Activated CD8-positive, alpha-beta memory T cell treated with anti-CD3 and anti-CD28 coated beads, Interleukin-2, amount 50 U/mL, for 48 hours (primary cell): ENCODE measurements at regions not wholly inside any gene's neighbourhood (a gene's known extent, or its start where the extent isn't known, plus 50 kb on each side); places are given as distances from the start of the nearest gene placed in this dataset.

Source experiments
- DNase-seq: peaks from one replicate; pipeline ENCODE4 v3.0.0-alpha.2; 2020

DNA sequence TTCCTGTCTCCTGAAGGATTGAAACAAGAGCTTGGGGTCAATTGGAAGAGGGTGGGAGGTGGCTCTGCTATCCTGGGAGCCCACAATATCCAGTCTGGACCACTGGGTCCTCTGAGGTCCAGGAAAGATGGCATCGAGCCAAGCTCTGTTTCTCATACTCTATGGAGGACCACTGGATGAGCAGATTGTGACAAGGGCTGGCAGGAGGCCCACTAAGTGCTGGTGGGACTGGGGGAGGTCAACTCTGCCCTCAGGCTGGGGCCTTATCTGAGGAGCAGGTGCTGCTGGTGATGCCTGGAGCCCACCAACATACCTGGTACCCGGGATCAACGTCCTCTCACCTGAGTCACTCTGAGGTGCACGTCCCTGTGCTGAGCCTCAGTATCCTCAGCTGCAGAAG is 142.4 kb downstream of the NDUFA10 start:
- peak; percentile 8 for DNase-seq

DNA sequence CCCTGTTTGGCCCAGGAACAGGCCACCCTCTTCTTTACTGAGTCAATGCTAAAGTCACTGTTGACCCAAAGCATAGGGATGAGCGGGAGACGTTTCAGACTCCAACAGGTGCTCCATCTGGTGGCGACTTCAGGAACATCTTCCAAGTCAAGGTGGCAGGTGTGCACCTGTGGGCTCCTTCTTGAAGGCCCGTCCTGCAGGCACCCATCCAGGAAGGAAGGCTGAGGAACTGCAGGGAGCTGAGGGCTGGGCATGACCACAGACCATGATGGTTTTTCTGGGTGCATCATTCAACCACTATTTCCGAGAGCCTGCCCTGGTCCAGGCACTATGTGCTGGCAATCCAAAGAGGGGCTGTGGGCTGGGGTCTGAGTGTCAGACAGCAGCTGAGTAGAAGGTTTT is 142.8 kb downstream of the NDUFA10 start:
- peak; percentile 71 for DNase-seq

DNA sequence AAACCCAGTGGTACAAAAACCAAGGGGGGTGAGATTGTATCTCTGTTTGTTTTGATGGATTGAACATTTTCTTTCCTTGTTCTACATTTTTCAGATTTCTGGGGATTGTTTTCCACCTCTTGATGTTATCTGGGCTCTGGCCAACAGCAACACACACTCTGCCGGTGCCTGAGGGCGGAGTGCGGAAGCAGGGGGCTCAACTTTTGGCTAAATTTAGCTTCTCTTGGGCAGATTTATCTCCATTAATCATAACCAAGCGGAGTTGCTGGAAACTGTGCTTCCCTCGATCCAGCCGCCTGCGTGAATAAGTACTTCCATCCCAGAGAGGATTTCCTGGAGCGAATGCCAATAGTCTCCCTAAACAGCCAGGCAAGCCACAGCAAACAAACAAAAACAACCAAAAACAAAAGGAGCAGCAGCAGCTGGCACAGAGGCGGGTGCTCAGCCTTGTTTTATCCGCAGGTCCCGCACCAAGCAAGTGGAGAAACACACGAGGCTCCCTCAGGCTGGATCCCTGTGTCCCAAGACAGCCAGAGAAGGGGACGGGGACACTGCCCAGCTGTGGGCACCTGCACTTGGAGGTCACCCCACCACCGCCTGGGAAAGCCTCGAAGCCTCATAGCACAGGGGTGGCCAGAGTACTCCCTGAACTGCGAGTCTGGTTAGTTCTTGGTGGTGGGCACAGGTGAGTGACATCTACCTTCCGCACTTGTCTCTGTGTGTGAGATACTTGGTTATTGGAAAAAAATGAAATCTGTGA is 143.4 kb downstream of the NDUFA10 start:
- peak; percentile 18 for DNase-seq

DNA sequence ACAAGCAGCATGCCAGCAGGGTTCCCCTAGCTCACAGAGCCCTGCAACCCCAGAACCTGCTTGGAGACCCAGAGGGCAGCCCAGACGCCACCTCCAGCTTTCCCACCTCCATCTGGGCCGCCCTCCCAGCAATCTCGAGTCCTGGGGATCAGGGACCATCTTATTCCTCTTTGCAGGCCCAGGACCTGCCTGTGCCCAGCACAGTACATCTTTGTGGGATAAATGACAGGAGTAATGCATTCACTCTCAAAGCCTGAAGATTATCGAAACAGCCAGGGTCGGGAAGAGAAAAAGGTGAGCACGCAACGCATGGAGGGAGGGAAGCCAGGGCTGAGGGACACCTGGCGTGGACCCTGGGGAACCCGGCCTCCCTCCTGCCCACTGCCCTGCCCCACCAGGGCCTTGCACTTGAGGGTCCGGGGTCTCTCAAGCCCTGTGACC is 144.1 kb downstream of the NDUFA10 start:
- peak; percentile 37 for DNase-seq

DNA sequence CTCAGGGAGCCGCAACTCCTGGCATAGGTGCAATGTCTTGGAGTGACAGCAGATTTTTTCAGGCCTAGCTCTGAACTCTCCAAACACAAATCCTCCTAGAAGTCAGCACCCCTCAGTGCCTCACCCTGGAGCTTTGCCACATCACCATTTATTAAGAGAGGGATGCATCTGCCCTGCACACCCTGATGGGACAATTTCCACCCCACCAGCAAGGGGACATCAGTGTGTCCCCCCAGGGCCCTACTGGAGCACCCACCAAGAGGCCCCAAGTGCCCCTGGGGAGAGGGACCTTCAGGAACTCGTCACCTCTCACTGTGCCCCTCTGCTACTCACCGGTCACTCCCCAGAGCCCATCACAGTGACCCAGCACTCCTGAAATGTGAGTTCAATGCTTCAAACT is 144.7 kb downstream of the NDUFA10 start:
- DNase-seq: peak; percentile 32

DNA sequence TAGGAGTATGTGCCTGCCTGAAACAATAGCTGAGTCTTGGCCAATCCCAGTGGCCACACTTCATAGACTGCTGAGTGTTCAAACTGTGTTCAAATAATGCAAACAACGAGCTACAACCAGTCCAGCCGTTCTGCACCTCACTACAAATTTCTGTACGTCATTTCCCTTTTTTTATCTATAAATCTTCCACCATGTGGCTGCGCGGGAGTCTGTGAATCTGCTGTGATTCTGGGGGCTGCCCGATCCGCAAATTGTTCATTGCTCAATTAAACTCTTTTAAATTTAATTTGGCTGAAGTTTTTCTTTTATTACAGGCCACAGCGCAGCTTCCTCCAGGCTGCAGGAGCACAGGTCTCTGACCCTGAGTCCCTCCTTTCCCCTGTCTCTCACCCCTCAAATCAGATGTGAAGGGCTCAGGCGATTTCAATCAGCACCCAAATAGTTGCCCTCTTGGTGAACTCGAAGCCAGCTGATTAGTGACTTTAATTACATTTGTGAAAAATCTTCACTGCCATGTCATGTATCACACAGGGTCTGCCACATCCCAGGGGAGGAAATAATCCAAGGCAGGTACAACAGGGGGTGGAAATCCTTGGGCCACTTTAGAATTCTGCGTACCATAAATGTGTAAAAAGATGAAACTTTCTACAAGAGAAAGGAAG is 145.6 kb downstream of the NDUFA10 start:
- peak; percentile 13 for DNase-seq

DNA sequence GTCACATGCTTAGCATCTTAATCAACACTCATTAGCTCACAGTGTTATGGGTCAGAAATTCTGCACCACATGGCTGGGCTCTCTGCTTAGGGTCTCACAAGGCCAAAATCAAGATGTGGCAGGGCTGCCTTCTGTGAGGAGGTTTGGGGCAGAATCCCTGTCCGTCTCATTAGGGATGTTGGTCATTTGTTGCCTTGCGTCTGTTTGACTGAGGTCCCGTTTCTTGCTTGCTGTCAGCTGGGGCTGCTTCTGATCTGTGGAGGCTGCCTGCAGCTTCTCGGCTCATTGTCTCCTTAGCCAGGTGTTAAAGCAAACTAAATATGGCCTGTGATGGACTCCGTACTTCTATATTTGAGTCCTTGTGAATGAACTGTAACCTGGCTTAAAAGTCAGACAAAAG is 146.5 kb downstream of the NDUFA10 start:
- DNase-seq: peak; percentile 8

DNA sequence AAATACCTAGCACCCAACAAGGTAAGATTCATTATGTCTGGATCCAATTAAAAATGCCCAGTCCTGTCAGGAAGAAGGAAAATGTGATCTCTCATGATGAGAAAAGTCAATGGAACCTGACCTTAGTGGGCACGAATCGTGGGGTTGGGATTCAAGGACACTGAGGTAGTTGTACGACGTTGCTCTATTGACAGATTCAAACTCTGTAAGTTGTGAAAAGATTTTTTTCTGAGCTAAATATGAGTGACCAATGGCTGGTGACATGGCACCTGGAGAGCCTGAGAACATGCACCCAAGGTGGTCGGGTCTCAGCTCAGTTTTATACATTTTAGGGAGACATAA is 148.2 kb downstream of the NDUFA10 start:
- DNase-seq: peak; percentile 20

DNA sequence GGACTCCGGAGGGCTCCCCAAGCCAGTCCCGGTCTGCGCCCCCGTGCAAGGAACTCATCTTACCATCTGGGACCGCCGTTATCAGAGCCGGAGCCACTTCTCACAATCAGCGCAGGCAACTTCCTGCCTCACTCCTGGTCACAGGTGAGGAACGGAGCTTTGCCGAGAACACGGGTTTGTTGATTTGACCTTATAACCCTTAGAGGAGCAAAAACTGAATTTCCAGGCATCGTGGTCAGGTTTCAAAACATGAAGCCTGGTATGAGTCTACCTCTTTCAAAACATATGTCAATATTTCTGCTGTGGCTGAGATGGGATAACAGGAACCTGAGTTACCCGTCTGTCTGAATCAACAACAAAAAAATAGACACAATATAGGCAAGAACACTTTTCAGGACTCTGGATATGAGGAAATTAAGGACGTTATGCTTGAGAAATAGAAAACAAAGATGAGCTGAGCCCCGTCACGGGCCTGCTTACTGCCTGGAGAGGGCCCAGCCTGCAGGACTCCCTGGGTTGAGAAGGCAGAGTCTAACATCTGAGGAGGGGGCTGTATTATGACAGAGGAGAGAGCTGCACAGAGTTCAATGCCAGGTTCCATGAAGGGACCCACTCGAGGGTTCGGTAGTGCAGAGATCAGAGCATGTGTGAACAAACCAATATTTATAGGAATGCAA is 148.7 kb downstream of the NDUFA10 start:
- peak; percentile 37 for DNase-seq

DNA sequence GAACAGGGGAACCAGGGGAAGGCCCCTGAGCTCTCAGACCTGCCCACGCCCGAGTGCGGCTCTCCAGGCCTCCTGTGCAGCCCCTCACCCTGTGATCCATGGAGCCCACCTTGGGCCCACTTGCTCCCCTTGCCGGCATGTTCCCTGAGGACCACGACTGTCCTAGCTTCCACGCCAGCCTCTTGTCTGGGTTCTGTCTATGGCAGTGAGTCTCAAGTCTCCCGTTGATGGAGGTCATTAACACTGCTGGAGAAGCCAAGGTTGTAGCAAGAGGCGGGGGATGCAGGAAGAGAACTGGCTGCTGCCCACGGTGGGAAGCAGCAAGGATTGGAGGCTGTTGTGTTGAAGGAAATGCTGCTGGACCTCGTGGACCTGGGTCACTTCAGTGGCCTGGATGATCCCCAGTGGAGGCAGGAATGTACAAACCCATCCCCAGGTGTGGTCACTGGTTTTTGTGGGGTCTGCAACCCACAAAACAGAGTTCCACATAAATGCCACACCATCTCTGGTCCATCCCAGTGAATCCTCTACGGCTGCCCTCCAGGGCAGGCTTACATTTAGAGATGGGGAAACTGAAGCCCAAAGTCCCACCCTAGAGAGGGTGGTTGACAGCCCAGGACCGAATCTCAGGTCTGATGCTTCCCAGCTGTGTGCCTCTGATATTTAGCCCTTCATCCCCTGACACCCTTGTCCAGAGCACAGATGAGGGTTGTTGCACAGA is 150.3 kb downstream of the NDUFA10 start:
- peak; percentile 20 for DNase-seq

DNA sequence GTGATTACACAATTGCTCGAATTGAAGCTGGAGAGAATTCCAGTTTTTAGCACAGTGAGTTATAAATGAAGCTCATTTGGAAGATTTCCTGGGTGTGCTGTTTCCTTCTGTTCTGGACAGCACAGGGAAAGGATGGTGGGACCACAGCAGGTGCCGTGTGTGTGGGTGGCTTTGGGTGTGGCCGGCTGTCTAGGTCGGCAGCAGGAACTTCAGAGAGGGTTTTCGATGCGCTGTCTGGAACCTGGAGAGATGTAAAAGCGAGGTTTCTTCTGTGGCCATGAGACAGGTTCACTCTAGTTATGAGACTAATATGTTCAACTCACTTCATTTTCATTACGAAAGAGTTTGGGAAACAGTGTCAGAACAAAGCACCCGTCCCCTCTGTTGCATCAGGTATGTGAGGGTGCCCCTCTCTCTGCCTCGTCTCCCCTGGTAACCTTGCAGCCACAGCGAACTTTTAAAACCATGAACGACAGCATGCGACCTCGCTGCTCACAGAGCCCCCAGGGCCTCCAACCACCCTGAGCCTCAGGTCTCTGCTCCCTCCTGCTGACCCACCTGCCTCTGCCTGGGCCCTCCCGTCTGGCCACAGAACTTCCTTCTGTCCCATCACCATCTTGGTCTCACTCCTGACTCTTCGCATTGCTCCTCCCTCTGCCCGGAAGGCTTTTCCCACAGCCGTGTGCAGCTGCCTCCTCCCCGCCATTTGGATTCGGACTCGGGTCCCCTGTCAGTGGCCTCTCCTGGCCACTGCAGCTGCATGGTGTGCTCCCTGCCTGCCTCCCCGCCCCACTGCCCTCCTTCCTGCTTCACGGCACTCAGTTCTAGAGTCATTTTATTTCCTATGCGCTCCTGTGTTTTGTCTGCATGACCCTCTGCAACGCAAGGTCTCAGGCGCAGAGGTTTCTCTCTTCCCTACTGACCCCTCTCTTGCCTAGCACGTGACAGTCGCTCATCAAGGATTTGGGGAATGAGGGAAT is 151.2 kb downstream of the NDUFA10 start:
- DNase-seq: peak; percentile 45

DNA sequence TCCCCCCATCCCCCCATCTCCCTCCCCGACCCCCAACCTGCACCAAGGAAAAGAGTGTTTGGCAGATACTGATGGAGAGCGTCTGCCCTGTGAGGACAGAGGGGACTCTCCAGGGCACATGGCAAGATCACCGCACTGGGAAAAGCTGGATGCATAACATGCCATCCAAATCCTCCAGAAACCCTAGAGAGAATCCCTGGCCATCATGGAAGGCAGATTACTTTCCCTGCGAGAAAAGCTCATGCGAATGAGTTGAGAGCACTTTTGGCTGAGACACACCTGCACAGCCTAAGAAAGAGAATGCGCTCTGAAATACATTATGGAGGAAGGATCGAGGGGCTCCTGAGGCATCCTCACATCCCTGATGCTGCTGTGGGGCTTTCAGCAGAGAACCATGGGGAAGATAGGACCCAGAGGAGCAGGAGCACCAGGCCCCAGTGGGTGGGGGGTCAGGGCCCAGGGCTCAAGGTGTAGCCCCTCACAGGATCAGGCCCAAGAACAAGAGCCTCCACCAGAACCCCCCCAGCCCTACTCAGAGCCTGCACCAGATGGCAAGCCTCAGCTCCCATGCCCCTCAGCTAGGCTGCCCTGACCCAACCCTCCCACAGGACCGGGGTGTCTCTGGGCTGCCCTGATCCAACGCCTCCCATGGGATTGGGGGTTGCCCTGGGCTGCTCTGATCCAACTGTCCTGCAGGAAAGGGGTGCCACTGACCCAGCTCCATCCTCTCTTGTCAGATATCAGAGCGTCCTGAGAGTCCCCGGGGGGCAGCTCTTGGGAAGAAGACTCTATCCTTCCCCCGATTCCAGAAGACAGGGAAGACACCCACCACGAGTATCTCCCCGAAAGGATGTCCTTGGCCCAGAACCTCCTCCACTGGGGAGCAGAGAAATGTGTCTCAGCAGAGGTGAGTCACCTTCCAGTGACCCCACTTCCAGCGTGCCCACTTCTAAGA is 153.4 kb downstream of the NDUFA10 start:
- peak; percentile 32 for DNase-seq

DNA sequence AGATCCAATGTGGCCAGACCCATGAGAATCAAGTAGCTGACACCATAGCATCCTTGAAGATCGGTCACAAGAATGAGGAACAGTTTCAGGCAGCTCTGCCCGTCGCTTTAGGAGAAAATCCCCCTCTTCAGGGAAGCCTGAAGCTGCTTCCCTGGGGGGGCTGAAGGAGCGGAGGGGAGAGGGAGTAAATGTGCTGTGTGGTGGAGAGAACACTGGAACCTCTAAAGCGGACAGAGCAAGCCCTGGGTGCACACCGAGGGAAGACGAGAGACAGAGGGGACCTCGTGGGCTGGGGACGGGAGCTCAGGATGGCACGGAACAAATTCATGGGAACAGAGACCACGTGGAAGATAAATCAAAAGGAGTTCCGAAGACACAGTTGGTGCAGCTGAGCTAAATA is 154.3 kb downstream of the NDUFA10 start:
- DNase-seq: peak; percentile 13

DNA sequence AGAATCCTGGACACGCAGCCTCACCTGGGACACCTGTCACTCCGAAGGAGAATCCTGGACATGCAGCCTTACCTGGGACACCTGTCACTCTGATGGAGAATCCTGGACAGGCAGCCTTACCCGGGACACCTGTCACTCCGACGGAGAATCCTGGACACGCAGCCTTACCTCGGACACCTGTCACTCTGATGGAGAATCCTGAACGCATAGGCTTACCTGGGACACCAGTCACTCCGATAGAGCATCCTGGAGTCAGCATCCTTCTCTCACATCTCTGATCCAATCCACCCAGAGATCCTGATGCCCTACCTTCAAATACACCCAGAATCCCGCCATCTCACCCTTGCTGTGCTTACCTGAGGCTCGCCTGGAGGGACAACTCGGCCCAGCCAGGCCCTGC is 154.9 kb downstream of the NDUFA10 start:
- peak; percentile 32 for DNase-seq

DNA sequence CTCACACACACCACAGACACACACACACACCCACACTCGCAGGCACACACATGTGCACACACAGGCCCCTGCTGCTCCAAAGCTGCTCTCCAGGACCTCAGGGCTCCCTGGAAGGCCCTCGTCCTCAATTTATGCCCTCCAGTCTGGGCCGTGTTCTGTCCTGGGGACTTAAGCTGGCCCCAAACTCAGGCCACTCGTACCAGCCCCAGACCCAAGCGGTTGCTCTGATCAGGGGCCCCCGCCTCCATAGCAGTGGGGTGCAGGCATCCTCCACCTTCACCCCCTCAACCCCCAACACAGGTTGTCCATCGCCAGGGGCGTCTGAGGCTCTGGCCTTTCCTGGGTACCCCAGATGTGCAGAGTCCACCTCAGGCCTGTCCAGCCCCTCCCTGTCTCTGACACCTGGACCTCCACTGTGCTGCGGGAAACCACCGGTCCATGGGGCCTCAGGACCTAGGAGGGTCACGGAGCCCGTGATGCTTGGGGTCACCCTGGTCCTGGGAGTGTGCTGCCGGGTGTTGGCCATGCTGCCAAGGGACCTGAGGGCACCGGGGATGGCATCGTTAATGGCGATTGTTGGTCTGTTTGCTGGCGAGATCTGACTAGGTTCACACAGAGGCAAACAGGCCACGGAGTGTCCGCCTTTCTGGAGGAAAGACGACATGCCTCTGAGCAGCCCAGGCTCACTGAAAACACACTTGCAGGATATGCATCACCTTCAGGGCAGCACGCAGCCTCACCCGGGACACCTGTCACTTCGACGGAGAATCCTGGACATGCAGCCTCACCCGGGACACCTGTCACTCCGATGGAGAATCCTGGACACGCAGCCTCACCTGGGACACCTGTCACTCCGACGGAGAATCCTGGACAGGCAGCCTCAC is 155.6 kb downstream of the NDUFA10 start:
- DNase-seq: peak; percentile 22

DNA sequence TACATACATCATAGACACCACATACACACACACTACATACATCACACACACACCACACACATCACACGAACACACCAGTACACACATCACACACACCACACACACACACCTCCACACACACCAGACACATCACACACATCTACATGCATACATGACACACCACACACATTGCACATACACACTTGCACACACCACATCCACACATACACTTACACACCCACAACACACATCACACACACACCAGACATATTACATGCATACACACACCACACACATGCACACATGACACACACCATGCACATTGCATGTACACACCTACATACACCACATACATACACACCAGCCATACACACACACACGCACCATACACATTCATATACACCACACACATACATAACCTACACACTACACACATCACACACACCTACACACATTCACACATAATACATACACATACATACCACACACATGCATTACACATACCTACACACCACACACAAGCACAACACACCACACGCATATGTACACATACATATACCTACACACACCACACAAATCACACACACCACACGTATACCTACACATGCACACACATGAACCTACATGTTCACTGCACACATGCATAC is 156.5 kb downstream of the NDUFA10 start:
- peak; percentile 22 for DNase-seq

DNA sequence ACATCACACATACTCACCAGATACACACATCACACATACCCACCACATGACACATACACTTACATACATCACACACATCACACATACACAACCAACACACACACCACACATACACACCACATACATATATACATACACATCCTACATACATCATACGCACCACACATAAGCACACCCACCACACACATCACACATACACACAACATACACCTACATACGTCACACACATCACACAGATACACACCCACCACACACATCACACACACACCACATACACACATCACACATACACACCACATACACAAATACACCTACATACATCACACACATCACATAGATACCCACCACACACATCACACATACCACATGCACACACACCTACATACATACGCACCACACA is 158.4 kb downstream of the NDUFA10 start:
- DNase-seq: no peak

DNA sequence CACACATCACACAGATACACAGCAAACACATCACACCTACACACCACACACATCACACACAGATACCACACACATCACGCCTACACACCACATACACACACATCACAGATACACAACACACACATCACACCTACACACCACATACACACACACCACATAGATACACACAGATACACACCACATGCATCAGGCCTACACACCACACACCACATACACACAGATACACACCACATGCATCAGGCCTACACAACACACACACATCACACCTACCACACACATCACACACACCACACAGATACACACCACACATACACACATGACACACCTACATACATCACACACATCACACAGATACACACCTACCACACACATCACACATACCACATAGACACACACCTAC is 158.8 kb downstream of the NDUFA10 start:
- DNase-seq: no peak

DNA sequence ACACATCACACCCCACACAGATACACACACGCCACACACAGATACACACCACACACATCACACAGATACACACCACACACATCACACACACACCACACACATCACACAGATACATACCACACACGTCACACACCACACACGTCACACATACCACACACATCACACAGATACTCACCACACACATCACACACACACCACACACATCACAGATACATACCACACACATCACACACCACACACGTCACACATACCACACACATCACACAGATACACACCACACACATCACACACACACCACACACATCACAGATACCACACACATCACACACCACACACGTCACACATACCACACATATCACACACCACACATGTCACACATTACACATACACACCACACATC is 159.3 kb downstream of the NDUFA10 start:
- DNase-seq: peak; percentile 17
